ENCODE measurements at regions not wholly inside any gene's neighbourhood (a gene's known extent, or its start where the extent isn't known, plus 50 kb on each side); places are given as distances from the start of the nearest gene placed in this dataset.

GRCh38 chr6:92715991-92716390 is 703.4 kb downstream of the EPHA7 start:
- H3K4me1 ChIP-seq: no peaks in the 10 kb centered on the region
- TF ChIP-seq CTCF (IDR thresholded peaks at IDR 0.05) (no peak), POLR2A (IDR thresholded peaks at IDR 0.05) (no peak)
- no peak overlapping the region for H3K4me3 ChIP-seq
- no peak overlapping the region for H3K27ac ChIP-seq
- no peaks in the 10 kb centered on the region for H3K9me3 ChIP-seq
- ATAC-seq (no peak), DNase-seq (no peak)
- H3K27me3 ChIP-seq: no peaks in the 10 kb centered on the region
- no peaks in the 10 kb centered on the region for H3K36me3 ChIP-seq
- intact Hi-C loops (cut with DNase I): no loop called here

GRCh38 chr6:92714346-92714745 is 705.0 kb downstream of the EPHA7 start:
- no peak for ATAC-seq
- H3K9me3 ChIP-seq: no peaks in the 10 kb centered on the region
- no peak for DNase-seq
- H3K4me1 ChIP-seq: no peaks in the 10 kb centered on the region
- H3K27me3 ChIP-seq: no peaks in the 10 kb centered on the region
- intact Hi-C loops (cut with DNase I): no loop called here
- no peak overlapping the region for H3K4me3 ChIP-seq
- no peak overlapping the region for H3K27ac ChIP-seq
- TF ChIP-seq POLR2A (IDR thresholded peaks at IDR 0.05) (no peak), CTCF (IDR thresholded peaks at IDR 0.05) (no peak)
- H3K36me3 ChIP-seq: no peaks in the 10 kb centered on the region

GRCh38 chr6:92710048-92710447 is 709.3 kb downstream of the EPHA7 start:
- Histone ChIP-seq H3K4me3 (no peak overlapping the region), H3K27ac (no peak overlapping the region), H3K27me3 (no peaks in the 10 kb centered on the region), H3K36me3 (no peaks in the 10 kb centered on the region), H3K4me1 (no peaks in the 10 kb centered on the region), H3K9me3 (no peaks in the 10 kb centered on the region)
- DNase-seq (no peak), ATAC-seq (no peak)
- no peak for TF ChIP-seq CTCF (IDR thresholded peaks at IDR 0.05)
- TF ChIP-seq POLR2A (IDR thresholded peaks at IDR 0.05): no peak
- WGBS (ENCODE audit: insufficient coverage, low coverage, low lambda C conversion rate, missing lambda C conversion rate): 28% methylated on average over 3 of the region's 3 CpGs
- intact Hi-C loops (cut with DNase I): no loop called here

GRCh38 chr6:92708945-92709344 is 710.4 kb downstream of the EPHA7 start:
- Histone ChIP-seq H3K4me1 (no peaks in the 10 kb centered on the region), H3K27ac (no peak overlapping the region), H3K9me3 (no peaks in the 10 kb centered on the region), H3K4me3 (no peak overlapping the region), H3K27me3 (no peaks in the 10 kb centered on the region), H3K36me3 (no peaks in the 10 kb centered on the region)
- intact Hi-C loops (cut with DNase I): no loop called here
- TF ChIP-seq CTCF (IDR thresholded peaks at IDR 0.05) (no peak), POLR2A (IDR thresholded peaks at IDR 0.05) (no peak)
- 25% methylated on average over 1 of the region's 1 CpG for WGBS (ENCODE audit: insufficient coverage, low coverage, low lambda C conversion rate, missing lambda C conversion rate)
- ATAC-seq (no peak), DNase-seq (no peak)

- Histone ChIP-seq H3K27me3 (no peaks in the 10 kb centered on the region), H3K4me3 (no peak overlapping the region), H3K4me1 (no peaks in the 10 kb centered on the region), H3K27ac (no peak overlapping the region), H3K9me3 (no peaks in the 10 kb centered on the region), H3K36me3 (no peaks in the 10 kb centered on the region)
- no peak for DNase-seq
- WGBS (ENCODE audit: insufficient coverage, low coverage, low lambda C conversion rate, missing lambda C conversion rate): 45% methylated on average over 1 of the region's 1 CpG
- intact Hi-C loops (cut with DNase I): no loop called here
- no peak for TF ChIP-seq POLR2A (IDR thresholded peaks at IDR 0.05)
- TF ChIP-seq CTCF (IDR thresholded peaks at IDR 0.05): no peak
- ATAC-seq: no peak
These were observed 711.1 kb downstream of the EPHA7 start for GRCh38 chr6:92708270-92708669.
